SH-SY5Y (cell line): ENCODE measurements at regions not wholly inside any gene's neighbourhood (a gene's known extent, or its start where the extent isn't known, plus 50 kb on each side); places are given as distances from the start of the nearest gene placed in this dataset.

Experiments
- GATA2 ChIP-seq: IDR thresholded peaks from 2 replicates; pipeline ENCODE4 v1.6.1; 2011; ENCODE audit warnings: mild to moderate bottlenecking, low read depth, low read length
- GATA3 ChIP-seq: IDR thresholded peaks from 2 replicates; pipeline ENCODE4 v1.6.1; 2011; ENCODE audit warnings: low read depth, mild to moderate bottlenecking, low read length, moderate library complexity

GRCh38 chr7:67866812-67867211 lies 870.2 kb downstream of the TYW1 start:
- no peak for TF ChIP-seq GATA2
- no peak for TF ChIP-seq GATA3
